Esophagus muscularis mucosa (tissue), 3 donors: ENCODE measurements at regions not wholly inside any gene's neighbourhood (a gene's known extent, or its start where the extent isn't known, plus 50 kb on each side); places are given as distances from the start of the nearest gene placed in this dataset.

ENCODE experiments used
- POLR2A ChIP-seq: fragments of 450-650 bp; IDR thresholded peaks from one replicate; pipeline ENCODE4 v1.6.1; 2017; ENCODE audit warnings: antibody characterized with exemption, moderate library complexity, mild to moderate bottlenecking, low read depth
- TF ChIP-seq, protein P1 (sequence below), 3 experiments: fragments of 200-600 bp in 2 of 3; fragments of 450-650 bp in 1 of 3; sonication (generic) in 2 of 3; IDR thresholded peaks; one replicate each; pipeline ENCODE4 v1.5.1; 2017 to 2019; ENCODE audit warnings: antibody characterized with exemption in 3 of 3, mild to moderate bottlenecking in 2 of 3, moderate library complexity in 1 of 3

GRCh38 chr16:10252155-10252554, 69.9 kb upstream of the GRIN2A start:
- TF ChIP-seq, protein P1, sequence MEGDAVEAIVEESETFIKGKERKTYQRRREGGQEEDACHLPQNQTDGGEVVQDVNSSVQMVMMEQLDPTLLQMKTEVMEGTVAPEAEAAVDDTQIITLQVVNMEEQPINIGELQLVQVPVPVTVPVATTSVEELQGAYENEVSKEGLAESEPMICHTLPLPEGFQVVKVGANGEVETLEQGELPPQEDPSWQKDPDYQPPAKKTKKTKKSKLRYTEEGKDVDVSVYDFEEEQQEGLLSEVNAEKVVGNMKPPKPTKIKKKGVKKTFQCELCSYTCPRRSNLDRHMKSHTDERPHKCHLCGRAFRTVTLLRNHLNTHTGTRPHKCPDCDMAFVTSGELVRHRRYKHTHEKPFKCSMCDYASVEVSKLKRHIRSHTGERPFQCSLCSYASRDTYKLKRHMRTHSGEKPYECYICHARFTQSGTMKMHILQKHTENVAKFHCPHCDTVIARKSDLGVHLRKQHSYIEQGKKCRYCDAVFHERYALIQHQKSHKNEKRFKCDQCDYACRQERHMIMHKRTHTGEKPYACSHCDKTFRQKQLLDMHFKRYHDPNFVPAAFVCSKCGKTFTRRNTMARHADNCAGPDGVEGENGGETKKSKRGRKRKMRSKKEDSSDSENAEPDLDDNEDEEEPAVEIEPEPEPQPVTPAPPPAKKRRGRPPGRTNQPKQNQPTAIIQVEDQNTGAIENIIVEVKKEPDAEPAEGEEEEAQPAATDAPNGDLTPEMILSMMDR (IDR thresholded peaks at IDR 0.05) = no peak
- no peak for TF ChIP-seq POLR2A
